ENCODE measurements at regions not wholly inside any gene's neighbourhood (a gene's known extent, or its start where the extent isn't known, plus 50 kb on each side); places are given as distances from the start of the nearest gene placed in this dataset.

DNA sequence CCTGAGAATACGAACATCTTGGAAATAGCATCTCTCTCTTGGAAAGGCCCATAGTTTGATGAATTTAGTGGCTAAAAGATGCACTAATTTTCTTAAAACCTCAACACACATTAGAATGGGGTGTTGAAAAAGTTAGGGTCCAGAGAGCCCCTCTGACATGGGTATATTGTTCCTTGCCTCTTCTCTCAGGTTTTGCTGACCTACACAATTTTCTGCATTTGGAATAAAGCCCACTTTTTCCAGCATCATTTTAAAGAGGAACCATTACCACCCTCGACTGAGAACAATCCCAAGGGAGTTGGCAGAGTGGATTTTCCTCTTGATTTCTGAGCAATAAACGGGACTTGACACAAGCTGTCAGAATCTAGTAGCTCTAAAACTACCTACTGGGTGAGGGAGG, 156.1 kb downstream of the PMP22 start:
- no peak for ATAC-seq
- Histone ChIP-seq H3K27ac (ENCODE audit: low read depth, low read length) (no peak overlapping the region), H3K9ac (ENCODE audit: low read length) (no peak overlapping the region), H2AFZ (ENCODE audit: low read depth, low read length, poor library complexity, severe bottlenecking) (no peak overlapping the region), H3K9me3 (ENCODE audit: control insufficient read depth in 1 of 2, insufficient read depth in 1 of 2, low read depth in 1 of 2, low read length in 2 of 2) (no peaks in the 10 kb centered on the region), H3K9me2 (ENCODE audit: insufficient read depth) (no peaks in the 10 kb centered on the region), H4K20me1 (ENCODE audit: insufficient read depth) (no peaks in the 10 kb centered on the region), H3K4me3 (replicated peaks in 1 of 2; ENCODE audit: low read depth in 1 of 2, low read length in 2 of 2) (no peak overlapping the region), H3K36me3 (ENCODE audit: control insufficient read depth in 1 of 2, insufficient read depth in 2 of 2, low read length in 2 of 2) (no peaks in the 10 kb centered on the region), H3K4me2 (ENCODE audit: low read length) (no peak overlapping the region), H3K79me2 (ENCODE audit: insufficient read depth, low read length) (no peaks in the 10 kb centered on the region), H3K4me1 (ENCODE audit: control insufficient read depth in 1 of 2, insufficient read depth in 2 of 2, low read length in 2 of 2) (peaks cover 0 to 13% of the 10 kb centered on the region in 2 experiments; a peak in 2 of 4 replicates), H3K27me3 (ENCODE audit: insufficient read depth, low read length) (no peaks in the 10 kb centered on the region)
- RAD21 ChIA-PET (ENCODE audit: low non-redundant PET in 1 of 2, low total read pairs in 2 of 2, uncharacterized antibody in 2 of 2, unreplicated experiment in 2 of 2) = no interaction called here
- TF ChIP-seq SIN3A (IDR thresholded peaks at IDR 0.05; ENCODE audit: low read depth) (no peak), JUND (IDR thresholded peaks at IDR 0.05) (no peak), ELF1 (IDR thresholded peaks at IDR 0.05; ENCODE audit: borderline replicate concordance, low read depth) (no peak), EZH2phosphoT487 (IDR thresholded peaks at IDR 0.05; ENCODE audit: borderline replicate concordance) (no peak), EGR1 (IDR thresholded peaks at IDR 0.05; ENCODE audit: low read depth) (no peak), CEBPB (IDR thresholded peaks at IDR 0.05; ENCODE audit: low read depth) (no peak), ZNF274 (IDR thresholded peaks at IDR 0.05; ENCODE audit: low read depth, low read length) (no peak), SP1 (IDR thresholded peaks at IDR 0.05; ENCODE audit: low read depth) (no peak), FOSL1 (IDR thresholded peaks at IDR 0.05; ENCODE audit: low read depth) (no peak), RAD21 (IDR thresholded peaks at IDR 0.05; ENCODE audit: low read depth) (no peak), SRF (IDR thresholded peaks at IDR 0.05; ENCODE audit: low read depth) (no peak), ZFX (IDR thresholded peaks at IDR 0.05) (no peak), TCF7L2 (IDR thresholded peaks at IDR 0.05; ENCODE audit: borderline replicate concordance, extremely low read depth, insufficient read depth, insufficient read length) (no peak), CBX3 (IDR thresholded peaks at IDR 0.05; ENCODE audit: low read depth) (no peak)
- TF ChIP-seq, protein P1, sequence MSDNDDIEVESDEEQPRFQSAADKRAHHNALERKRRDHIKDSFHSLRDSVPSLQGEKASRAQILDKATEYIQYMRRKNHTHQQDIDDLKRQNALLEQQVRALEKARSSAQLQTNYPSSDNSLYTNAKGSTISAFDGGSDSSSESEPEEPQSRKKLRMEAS (IDR thresholded peaks at IDR 0.05) = no peak
- TF ChIP-seq, protein P2, sequence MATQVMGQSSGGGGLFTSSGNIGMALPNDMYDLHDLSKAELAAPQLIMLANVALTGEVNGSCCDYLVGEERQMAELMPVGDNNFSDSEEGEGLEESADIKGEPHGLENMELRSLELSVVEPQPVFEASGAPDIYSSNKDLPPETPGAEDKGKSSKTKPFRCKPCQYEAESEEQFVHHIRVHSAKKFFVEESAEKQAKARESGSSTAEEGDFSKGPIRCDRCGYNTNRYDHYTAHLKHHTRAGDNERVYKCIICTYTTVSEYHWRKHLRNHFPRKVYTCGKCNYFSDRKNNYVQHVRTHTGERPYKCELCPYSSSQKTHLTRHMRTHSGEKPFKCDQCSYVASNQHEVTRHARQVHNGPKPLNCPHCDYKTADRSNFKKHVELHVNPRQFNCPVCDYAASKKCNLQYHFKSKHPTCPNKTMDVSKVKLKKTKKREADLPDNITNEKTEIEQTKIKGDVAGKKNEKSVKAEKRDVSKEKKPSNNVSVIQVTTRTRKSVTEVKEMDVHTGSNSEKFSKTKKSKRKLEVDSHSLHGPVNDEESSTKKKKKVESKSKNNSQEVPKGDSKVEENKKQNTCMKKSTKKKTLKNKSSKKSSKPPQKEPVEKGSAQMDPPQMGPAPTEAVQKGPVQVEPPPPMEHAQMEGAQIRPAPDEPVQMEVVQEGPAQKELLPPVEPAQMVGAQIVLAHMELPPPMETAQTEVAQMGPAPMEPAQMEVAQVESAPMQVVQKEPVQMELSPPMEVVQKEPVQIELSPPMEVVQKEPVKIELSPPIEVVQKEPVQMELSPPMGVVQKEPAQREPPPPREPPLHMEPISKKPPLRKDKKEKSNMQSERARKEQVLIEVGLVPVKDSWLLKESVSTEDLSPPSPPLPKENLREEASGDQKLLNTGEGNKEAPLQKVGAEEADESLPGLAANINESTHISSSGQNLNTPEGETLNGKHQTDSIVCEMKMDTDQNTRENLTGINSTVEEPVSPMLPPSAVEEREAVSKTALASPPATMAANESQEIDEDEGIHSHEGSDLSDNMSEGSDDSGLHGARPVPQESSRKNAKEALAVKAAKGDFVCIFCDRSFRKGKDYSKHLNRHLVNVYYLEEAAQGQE (IDR thresholded peaks at IDR 0.05; ENCODE audit: low read depth) = no peak
- TF ChIP-seq, protein P3, sequence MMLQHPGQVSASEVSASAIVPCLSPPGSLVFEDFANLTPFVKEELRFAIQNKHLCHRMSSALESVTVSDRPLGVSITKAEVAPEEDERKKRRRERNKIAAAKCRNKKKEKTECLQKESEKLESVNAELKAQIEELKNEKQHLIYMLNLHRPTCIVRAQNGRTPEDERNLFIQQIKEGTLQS (IDR thresholded peaks at IDR 0.05) = no peak
- POLR2A ChIA-PET = no interaction called here
- intact Hi-C loops (cut with micrococcal nuclease) = no loop called here
- DNase-seq (ENCODE audit: low read depth, low spot score) = no peak
- BruUV-seq (replicated peaks) = no TSS peak
- CTCF ChIA-PET = no interaction called here
